Astrocyte (in vitro differentiated cells and primary cell): ENCODE measurements at regions not wholly inside any gene's neighbourhood (a gene's known extent, or its start where the extent isn't known, plus 50 kb on each side); places are given as distances from the start of the nearest gene placed in this dataset.

Experiments used
- DNase-seq: peaks from one replicate; pipeline ENCODE4 v3.0.0-alpha.2; 2010; ENCODE audit warnings: low read depth
- FAIRE-seq: peaks from 2 replicates; lab custom pipeline; 2011; peaks lifted over from hg19 to GRCh38; lab: Jason Lieb, UNC
- H2AFZ ChIP-seq: 2 replicates; pipeline ENCODE4 v1.6.0; 2012; ENCODE audit warnings: low read depth, low read length, inconsistent platforms
- H3K27ac ChIP-seq: 2 replicates; pipeline ENCODE4 v1.5.1; 2011; ENCODE audit warnings: low read depth, low read length, inconsistent platforms
- H3K27me3 ChIP-seq: 2 replicates; pipeline ENCODE4 v1.6.0; 2011; ENCODE audit warnings: low read length, inconsistent platforms; ENCODE audit not compliant: insufficient read depth
- H3K36me3 ChIP-seq: 2 replicates; pipeline ENCODE4 v1.5.1; 2011; ENCODE audit warnings: low read length, inconsistent platforms; ENCODE audit not compliant: insufficient read depth
- H3K4me1 ChIP-seq: 2 replicates; pipeline ENCODE4 v1.5.1; 2011; ENCODE audit warnings: low read length, inconsistent platforms; ENCODE audit not compliant: insufficient read depth
- H3K4me2 ChIP-seq: 2 replicates; pipeline ENCODE4 v1.6.0; 2012; ENCODE audit warnings: low read length, inconsistent platforms
- H3K4me3 ChIP-seq: 2 replicates; pipeline ENCODE4 v1.5.1; 2011; ENCODE audit warnings: low read depth, mild to moderate bottlenecking, low read length, inconsistent platforms; ENCODE audit not compliant: insufficient read depth
- H3K79me2 ChIP-seq: 2 replicates; pipeline ENCODE4 v1.6.0; 2012; ENCODE audit warnings: mild to moderate bottlenecking, low read length, inconsistent platforms; ENCODE audit not compliant: insufficient read depth
- H3K9ac ChIP-seq: 2 replicates; pipeline ENCODE4 v1.6.0; 2012; ENCODE audit warnings: mild to moderate bottlenecking, low read length, inconsistent platforms
- H3K9me3 ChIP-seq: 2 replicates; pipeline ENCODE4 v1.5.1; 2012; ENCODE audit warnings: low read depth, mild to moderate bottlenecking, low read length, inconsistent platforms; ENCODE audit not compliant: insufficient read depth
- H4K20me1 ChIP-seq: 2 replicates; pipeline ENCODE4 v1.6.0; 2012; ENCODE audit warnings: low read length, inconsistent platforms; ENCODE audit not compliant: insufficient read depth
- H3K27ac Mint-ChIP-seq: one replicate; pipeline ENCODE4 v1.8.0; 2021; ENCODE audit warnings: mild to moderate bottlenecking, mixed read lengths; ENCODE audit not compliant: unreplicated experiment
- H3K27me3 Mint-ChIP-seq: one replicate; pipeline ENCODE4 v1.8.0; 2021; ENCODE audit warnings: low read depth, mixed read lengths; ENCODE audit not compliant: unreplicated experiment
- H3K36me3 Mint-ChIP-seq: one replicate; pipeline ENCODE4 v1.8.0; 2021; ENCODE audit warnings: low read depth, mixed read lengths; ENCODE audit not compliant: unreplicated experiment
- H3K4me1 Mint-ChIP-seq: one replicate; pipeline ENCODE4 v1.8.0; 2021; ENCODE audit warnings: low read depth, mixed read lengths; ENCODE audit not compliant: unreplicated experiment
- H3K4me3 Mint-ChIP-seq: one replicate; pipeline ENCODE4 v1.8.0; 2021; ENCODE audit warnings: mild to moderate bottlenecking, moderate library complexity, mixed read lengths; ENCODE audit not compliant: unreplicated experiment
- H3K9me3 Mint-ChIP-seq: one replicate; pipeline ENCODE4 v1.8.0; 2021; ENCODE audit warnings: mild to moderate bottlenecking, mixed read lengths; ENCODE audit not compliant: unreplicated experiment
- CTCF ChIP-seq: IDR thresholded peaks from 2 replicates; pipeline ENCODE4 v1.5.1; 2011; ENCODE audit warnings: low read depth, mild to moderate bottlenecking, inconsistent platforms, low read length, moderate library complexity; ENCODE audit not compliant: insufficient read depth
- EZH2 ChIP-seq: IDR thresholded peaks from 2 replicates; pipeline ENCODE4 v1.6.1; 2012; ENCODE audit warnings: mild to moderate bottlenecking, low read length, inconsistent platforms; ENCODE audit not compliant: insufficient read depth

- no peaks in the 10 kb centered on the region for H3K79me2 ChIP-seq
- H3K9me3 ChIP-seq: no peaks in the 10 kb centered on the region
- no peak overlapping the region for H3K4me2 ChIP-seq
- Mint-ChIP-seq H3K4me1 (peaks cover 57% of the 10 kb centered on the region), H3K27ac (peak overlapping the region; percentile 20), H3K27me3 (no peaks in the 10 kb centered on the region), H3K9me3 (peaks cover 2% of the 10 kb centered on the region), H3K4me3 (peak overlapping the region; percentile 10), H3K36me3 (no peaks in the 10 kb centered on the region)
- H2AFZ ChIP-seq: no peak overlapping the region
- H3K4me1 ChIP-seq: peaks cover 24% of the 10 kb centered on the region
- no peaks in the 10 kb centered on the region for H4K20me1 ChIP-seq
- TF ChIP-seq CTCF (no peak), EZH2 (no peak)
- H3K36me3 ChIP-seq: no peaks in the 10 kb centered on the region
- no peak overlapping the region for H3K4me3 ChIP-seq
- no peak for FAIRE-seq
- peaks cover 25% of the 10 kb centered on the region for H3K27me3 ChIP-seq
- DNase-seq: no peak
- H3K27ac ChIP-seq: no peak overlapping the region
- H3K9ac ChIP-seq: no peak overlapping the region
These were observed 189.9 kb upstream of the THRB start for GRCh38 chr3:24684506-24685023.

GRCh38 chr3:24686808-24687207, 192.2 kb upstream of the THRB start:
- no peaks in the 10 kb centered on the region for H3K79me2 ChIP-seq
- TF ChIP-seq CTCF: no peak
- TF ChIP-seq EZH2: no peak
- H3K4me3 ChIP-seq: no peak overlapping the region
- H4K20me1 ChIP-seq: no peaks in the 10 kb centered on the region
- no peak overlapping the region for H2AFZ ChIP-seq
- Mint-ChIP-seq H3K36me3 (no peaks in the 10 kb centered on the region), H3K4me3 (no peak overlapping the region), H3K4me1 (peaks cover 47% of the 10 kb centered on the region), H3K27me3 (no peaks in the 10 kb centered on the region), H3K27ac (peak overlapping the region; percentile 70), H3K9me3 (no peaks in the 10 kb centered on the region)
- no peak overlapping the region for H3K27ac ChIP-seq
- peaks cover 24% of the 10 kb centered on the region for H3K4me1 ChIP-seq
- H3K36me3 ChIP-seq: no peaks in the 10 kb centered on the region
- H3K9me3 ChIP-seq: no peaks in the 10 kb centered on the region
- H3K4me2 ChIP-seq: peak overlapping the region; percentile 45
- DNase-seq (peak; percentile 89), FAIRE-seq (peak; percentile 70)
- H3K27me3 ChIP-seq: peaks cover 19% of the 10 kb centered on the region
- H3K9ac ChIP-seq: no peak overlapping the region

GRCh38 chr3:24687671-24688070, 193.0 kb upstream of the THRB start:
- Mint-ChIP-seq H3K36me3 (no peaks in the 10 kb centered on the region), H3K27me3 (no peaks in the 10 kb centered on the region), H3K9me3 (no peaks in the 10 kb centered on the region), H3K4me3 (no peak overlapping the region), H3K4me1 (peaks cover 43% of the 10 kb centered on the region), H3K27ac (peak overlapping the region; percentile 59)
- Histone ChIP-seq H3K4me3 (no peak overlapping the region), H3K4me1 (peaks cover 24% of the 10 kb centered on the region), H3K9ac (no peak overlapping the region), H3K27me3 (peaks cover 19% of the 10 kb centered on the region), H3K36me3 (no peaks in the 10 kb centered on the region), H4K20me1 (no peaks in the 10 kb centered on the region), H3K79me2 (no peaks in the 10 kb centered on the region), H3K27ac (no peak overlapping the region), H2AFZ (no peak overlapping the region), H3K4me2 (no peak overlapping the region), H3K9me3 (no peaks in the 10 kb centered on the region)
- DNase-seq (no peak), FAIRE-seq (no peak)
- TF ChIP-seq EZH2 (no peak), CTCF (no peak)
